HepG2 (cell line): ENCODE measurements at regions not wholly inside any gene's neighbourhood (a gene's known extent, or its start where the extent isn't known, plus 50 kb on each side); places are given as distances from the start of the nearest gene placed in this dataset.
"Not testable (repeated sequence)": the region's sequence is repeated elsewhere in the genome, so short reads cannot be mapped to it uniquely, and the experiment has no call there.

Experiments used
- CEBPB ChIP-seq: IDR thresholded peaks from 2 replicates; pipeline ENCODE4 v1.6.1; 2011; ENCODE audit warnings: low read depth, low read length, improper control_type of control experiment, borderline replicate concordance
- CREM ChIP-seq, 2 experiments: sonication (generic) in 1 of 2; formaldehyde crosslinking in 1 of 2; IDR thresholded peaks; 2 replicates each; pipeline versions ENCODE4 v1.4.0 to v1.6.1; 2016 to 2020; ENCODE audit warnings: antibody characterized with exemption in 1 of 2, mild to moderate bottlenecking in 1 of 2, missing genetic modification reagents in 1 of 2
- NFIC ChIP-seq: IDR thresholded peaks from 2 replicates; pipeline ENCODE4 v1.6.1; 2012; ENCODE audit warnings: mild to moderate bottlenecking, low read length, inconsistent platforms
- SP1 ChIP-seq, 2 experiments: fragments of 450-650 bp in 1 of 2; sonication (generic) in 1 of 2; formaldehyde crosslinking in 1 of 2; IDR thresholded peaks; 2 replicates each; pipeline versions ENCODE4 v1.4.0 to v1.6.1; 2016 to 2020; ENCODE audit warnings: missing genetic modification reagents in 1 of 2
- ZBTB20 ChIP-seq: sonication (generic); formaldehyde crosslinking; IDR thresholded peaks from 2 replicates; pipeline ENCODE4 v1.8.1; 2023; ENCODE audit warnings: missing genetic modification reagents, low read depth, mild to moderate bottlenecking, borderline replicate concordance
- ZFP90 ChIP-seq: sonication (generic); formaldehyde crosslinking; IDR thresholded peaks from 2 replicates; pipeline ENCODE4 v1.8.0; 2022; ENCODE audit warnings: missing genetic modification reagents, mild to moderate bottlenecking, inconsistent platforms, borderline replicate concordance
- ZNF232 ChIP-seq: sonication (generic); formaldehyde crosslinking; IDR thresholded peaks from 2 replicates; pipeline ENCODE4 v1.4.0; 2020; ENCODE audit warnings: missing genetic modification reagents, borderline replicate concordance
- ZNF501 ChIP-seq: sonication (generic); formaldehyde crosslinking; IDR thresholded peaks from 2 replicates; pipeline ENCODE4 v1.5.1; 2020; ENCODE audit warnings: mild to moderate bottlenecking, moderate library complexity, missing genetic modification reagents
- ZNF883 ChIP-seq: sonication (generic); formaldehyde crosslinking; IDR thresholded peaks from 2 replicates; pipeline ENCODE4 v1.5.1; 2020; ENCODE audit warnings: mild to moderate bottlenecking, missing genetic modification reagents; ENCODE audit errors: not compliant biosample characterization
- TF ChIP-seq, protein P1 (sequence below): IDR thresholded peaks from 2 replicates; pipeline ENCODE4 v1.6.1; 2016; ENCODE audit warnings: missing compliant biosample characterization, missing genetic modification reagents, borderline replicate concordance
- TF ChIP-seq, protein P2 (sequence below): sonication (generic); formaldehyde crosslinking; IDR thresholded peaks from 2 replicates; pipeline ENCODE4 v1.5.0; 2020; ENCODE audit warnings: mild to moderate bottlenecking, missing genetic modification reagents, moderate library complexity

DNA sequence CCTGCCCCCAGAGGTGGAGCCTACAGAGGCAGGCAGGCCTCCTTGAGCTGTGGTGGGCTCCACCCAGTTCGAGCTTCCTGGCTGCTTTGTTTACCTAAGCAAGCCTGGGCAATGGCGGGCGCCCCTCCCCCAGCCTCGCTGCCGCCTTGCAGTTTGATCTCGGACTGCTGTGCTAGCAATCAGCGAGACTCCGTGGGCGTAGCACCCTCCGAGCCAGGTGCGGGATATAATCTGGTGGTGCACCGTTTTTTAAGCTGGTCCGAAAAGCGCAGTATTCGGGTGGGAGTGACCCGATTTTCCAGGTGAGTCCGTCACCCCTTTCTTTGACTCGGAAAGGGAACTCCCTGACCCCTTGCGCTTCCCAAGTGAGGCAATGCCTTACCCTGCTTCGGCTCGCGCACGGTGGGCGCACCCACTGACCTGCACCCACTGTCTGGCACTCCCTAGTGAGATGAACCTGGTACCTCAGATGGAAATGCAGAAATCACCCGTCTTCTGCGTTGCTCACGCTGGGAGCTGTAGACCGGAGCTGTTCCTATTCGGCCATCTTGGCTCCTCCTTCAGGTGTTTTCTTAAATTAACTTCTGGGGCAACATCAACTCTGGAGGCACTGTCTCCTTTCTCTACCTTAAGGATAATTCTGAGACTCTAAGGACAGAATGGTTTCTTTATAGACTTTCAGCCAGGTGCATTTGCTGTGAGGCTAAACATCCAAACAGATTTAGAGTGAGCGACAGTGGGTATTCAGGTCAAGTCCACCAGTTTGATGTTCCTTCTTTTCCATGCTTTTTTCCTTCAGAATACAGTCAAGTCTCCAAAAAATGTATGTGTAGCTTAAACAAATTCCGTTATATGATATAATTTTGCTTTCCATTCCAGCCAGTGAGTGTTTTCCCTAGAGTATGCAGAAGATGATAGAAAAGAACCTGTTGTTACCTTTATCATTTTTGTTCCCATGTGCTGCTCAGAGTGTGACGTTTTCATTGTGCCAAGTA, 170.8 kb downstream of the KCNRG start:
- not testable (repeated sequence) for TF ChIP-seq CREM (IDR thresholded peaks at IDR 0.05); CREM (CRISPR knock-in tag; IDR thresholded peaks at IDR 0.05); ZNF232 (CRISPR knock-in tag); CEBPB; ZNF501; ZNF883; NFIC; SP1 (IDR thresholded peaks at IDR 0.05); SP1 (CRISPR knock-in tag; IDR thresholded peaks at IDR 0.05); ZBTB20 (CRISPR knock-in tag); ZFP90
- TF ChIP-seq, protein P1, sequence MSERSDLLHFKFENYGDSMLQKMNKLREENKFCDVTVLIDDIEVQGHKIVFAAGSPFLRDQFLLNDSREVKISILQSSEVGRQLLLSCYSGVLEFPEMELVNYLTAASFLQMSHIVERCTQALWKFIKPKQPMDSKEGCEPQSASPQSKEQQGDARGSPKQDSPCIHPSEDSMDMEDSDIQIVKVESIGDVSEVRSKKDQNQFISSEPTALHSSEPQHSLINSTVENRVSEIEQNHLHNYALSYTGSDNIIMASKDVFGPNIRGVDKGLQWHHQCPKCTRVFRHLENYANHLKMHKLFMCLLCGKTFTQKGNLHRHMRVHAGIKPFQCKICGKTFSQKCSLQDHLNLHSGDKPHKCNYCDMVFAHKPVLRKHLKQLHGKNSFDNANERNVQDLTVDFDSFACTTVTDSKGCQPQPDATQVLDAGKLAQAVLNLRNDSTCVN (CRISPR knock-in tag) = not testable (repeated sequence)
- TF ChIP-seq, protein P2, sequence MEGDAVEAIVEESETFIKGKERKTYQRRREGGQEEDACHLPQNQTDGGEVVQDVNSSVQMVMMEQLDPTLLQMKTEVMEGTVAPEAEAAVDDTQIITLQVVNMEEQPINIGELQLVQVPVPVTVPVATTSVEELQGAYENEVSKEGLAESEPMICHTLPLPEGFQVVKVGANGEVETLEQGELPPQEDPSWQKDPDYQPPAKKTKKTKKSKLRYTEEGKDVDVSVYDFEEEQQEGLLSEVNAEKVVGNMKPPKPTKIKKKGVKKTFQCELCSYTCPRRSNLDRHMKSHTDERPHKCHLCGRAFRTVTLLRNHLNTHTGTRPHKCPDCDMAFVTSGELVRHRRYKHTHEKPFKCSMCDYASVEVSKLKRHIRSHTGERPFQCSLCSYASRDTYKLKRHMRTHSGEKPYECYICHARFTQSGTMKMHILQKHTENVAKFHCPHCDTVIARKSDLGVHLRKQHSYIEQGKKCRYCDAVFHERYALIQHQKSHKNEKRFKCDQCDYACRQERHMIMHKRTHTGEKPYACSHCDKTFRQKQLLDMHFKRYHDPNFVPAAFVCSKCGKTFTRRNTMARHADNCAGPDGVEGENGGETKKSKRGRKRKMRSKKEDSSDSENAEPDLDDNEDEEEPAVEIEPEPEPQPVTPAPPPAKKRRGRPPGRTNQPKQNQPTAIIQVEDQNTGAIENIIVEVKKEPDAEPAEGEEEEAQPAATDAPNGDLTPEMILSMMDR (CRISPR knock-in tag) = not testable (repeated sequence)
